ENCODE measurements at regions not wholly inside any gene's neighbourhood (a gene's known extent, or its start where the extent isn't known, plus 50 kb on each side); places are given as distances from the start of the nearest gene placed in this dataset.
"Not testable (repeated sequence)": the region's sequence is repeated elsewhere in the genome, so short reads cannot be mapped to it uniquely, and the experiment has no call there.

DNA sequence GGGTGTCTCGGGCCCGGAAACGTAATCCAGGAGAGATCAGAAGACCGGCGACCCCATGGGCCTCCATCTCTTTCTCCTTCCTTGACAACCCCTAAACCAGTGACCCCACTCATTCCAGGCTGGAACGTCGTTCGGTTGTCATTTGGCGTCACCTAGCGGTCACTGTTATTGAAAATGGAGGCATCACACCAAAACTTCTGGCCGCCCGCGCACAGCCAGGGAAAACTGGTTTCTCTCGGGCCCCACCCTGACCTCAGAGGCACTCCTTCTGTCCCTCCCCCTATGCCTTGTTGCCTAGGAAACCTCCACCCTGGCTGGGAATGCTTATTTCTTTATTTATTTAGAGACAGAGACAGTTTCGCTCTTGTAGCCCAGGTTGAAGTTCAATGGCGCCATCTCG, 2327.3 kb upstream of the TPTE start:
- not testable (repeated sequence) for DNase-seq (ENCODE audit: low read depth)

- not testable (repeated sequence) for DNase-seq (ENCODE audit: low read depth)
Observed at GRCh38 chr21:8197377-8198027, 2323.9 kb upstream of the TPTE start.

- DNase-seq (ENCODE audit: low read depth): not testable (repeated sequence)
Observed at GRCh38 chr21:8205094-8205891, 2316.1 kb upstream of the TPTE start.

DNA sequence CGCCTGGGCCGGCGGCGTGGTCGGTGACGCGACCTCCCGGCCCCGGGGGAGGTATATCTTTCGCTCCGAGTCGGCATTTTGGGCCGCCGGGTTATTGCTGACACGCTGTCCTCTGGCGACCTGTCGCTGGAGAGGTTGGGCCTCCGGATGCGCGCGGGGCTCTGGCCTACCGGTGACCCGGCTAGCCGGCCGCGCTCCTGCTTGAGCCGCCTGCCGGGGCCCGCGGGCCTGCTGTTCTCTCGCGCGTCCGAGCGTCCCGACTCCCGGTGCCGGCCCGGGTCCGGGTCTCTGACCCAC, 2315.5 kb upstream of the TPTE start:
- DNase-seq (ENCODE audit: low read depth): not testable (repeated sequence)

- peak; percentile 64 for DNase-seq (ENCODE audit: low read depth)
Observed at GRCh38 chr21:8212986-8213550, 2308.3 kb upstream of the TPTE start.

DNA sequence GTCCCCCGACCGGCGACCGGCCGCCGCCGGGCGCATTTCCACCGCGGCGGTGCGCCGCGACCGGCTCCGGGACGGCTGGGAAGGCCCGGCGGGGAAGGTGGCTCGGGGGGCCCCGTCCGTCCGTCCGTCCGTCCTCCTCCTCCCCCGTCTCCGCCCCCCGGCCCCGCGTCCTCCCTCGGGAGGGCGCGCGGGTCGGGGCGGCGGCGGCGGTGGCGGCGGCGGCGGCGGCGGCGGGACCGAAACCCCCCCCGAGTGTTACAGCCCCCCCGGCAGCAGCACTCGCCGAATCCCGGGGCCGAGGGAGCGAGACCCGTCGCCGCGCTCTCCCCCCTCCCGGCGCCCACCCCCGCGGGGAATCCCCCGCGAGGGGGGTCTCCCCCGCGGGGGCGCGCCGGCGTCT, 2306.8 kb upstream of the TPTE start:
- DNase-seq (ENCODE audit: low read depth): not testable (repeated sequence)

DNA sequence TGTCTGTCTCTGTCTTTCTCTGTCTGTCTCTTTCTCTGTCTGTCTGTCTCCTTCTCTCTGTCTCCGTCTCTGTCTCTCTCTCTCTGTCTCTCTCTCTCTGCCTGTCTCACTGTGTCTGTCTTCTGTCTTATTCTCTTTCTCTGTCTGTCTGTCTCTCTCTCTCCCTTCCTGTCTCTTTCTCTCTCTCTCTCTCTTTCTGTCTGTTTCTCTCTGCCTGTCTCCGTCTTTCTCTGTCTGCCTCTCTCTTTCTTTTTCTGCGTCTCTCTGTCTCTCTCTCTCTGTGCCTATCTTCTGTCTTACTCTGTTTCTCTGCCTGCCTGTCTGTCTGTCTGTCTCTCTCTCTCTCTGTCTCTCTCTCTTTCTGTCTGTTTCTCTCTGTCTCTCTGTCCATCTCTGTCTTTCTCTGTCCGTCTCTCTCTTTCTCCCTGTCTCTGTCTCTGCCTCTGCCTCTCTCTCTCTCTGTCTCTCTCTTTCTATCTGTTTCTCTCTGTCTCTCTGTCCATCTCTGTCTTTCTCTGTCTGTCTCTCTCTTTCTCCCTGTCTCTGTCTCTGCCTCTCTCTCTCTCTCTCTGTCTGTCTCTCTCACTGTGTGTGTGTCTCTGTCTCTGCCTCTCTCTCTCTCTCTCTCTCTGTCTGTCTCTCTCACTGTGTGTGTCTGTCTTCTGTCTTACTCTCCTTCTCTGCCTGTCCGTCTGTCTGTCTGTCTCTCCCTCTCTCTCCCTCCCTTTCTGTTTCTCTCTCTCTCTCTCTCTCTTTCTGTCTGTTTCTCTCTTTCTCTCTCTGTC, 2291.8 kb upstream of the TPTE start:
- not testable (repeated sequence) for DNase-seq (ENCODE audit: low read depth)

- DNase-seq (ENCODE audit: low read depth): not testable (repeated sequence)
Observed at GRCh38 chr21:8231252-8231651, 2290.1 kb upstream of the TPTE start.

- not testable (repeated sequence) for DNase-seq (ENCODE audit: low read depth)
Observed at GRCh38 chr21:8233000-8233399, 2288.4 kb upstream of the TPTE start.

- not testable (repeated sequence) for DNase-seq (ENCODE audit: low read depth)
Observed at GRCh38 chr21:8234059-8234458, 2287.3 kb upstream of the TPTE start.

- not testable (repeated sequence) for DNase-seq (ENCODE audit: low read depth)
Observed at GRCh38 chr21:8244723-8245641, 2276.4 kb upstream of the TPTE start.

GRCh38 chr21:8245642-8246402, 2275.6 kb upstream of the TPTE start:
- DNase-seq (ENCODE audit: low read depth): not testable (repeated sequence)

DNA sequence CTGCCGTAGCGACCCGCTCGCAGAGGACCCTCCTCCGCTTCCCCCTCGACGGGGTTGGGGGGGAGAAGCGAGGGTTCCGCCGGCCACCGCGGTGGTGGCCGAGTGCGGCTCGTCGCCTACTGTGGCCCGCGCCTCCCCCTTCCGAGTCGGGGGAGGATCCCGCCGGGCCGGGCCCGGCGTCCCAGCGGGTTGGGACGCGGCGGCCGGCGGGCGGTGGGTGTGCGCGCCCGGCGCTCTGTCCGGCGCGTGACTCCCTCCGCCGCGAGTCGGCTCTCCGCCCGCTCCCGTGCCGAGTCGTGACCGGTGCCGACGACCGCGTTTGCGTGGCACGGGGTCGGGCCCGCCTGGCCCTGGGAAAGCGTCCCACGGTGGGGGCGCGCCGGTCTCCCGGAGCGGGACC, 2269.7 kb upstream of the TPTE start:
- DNase-seq (ENCODE audit: low read depth): not testable (repeated sequence)

DNA sequence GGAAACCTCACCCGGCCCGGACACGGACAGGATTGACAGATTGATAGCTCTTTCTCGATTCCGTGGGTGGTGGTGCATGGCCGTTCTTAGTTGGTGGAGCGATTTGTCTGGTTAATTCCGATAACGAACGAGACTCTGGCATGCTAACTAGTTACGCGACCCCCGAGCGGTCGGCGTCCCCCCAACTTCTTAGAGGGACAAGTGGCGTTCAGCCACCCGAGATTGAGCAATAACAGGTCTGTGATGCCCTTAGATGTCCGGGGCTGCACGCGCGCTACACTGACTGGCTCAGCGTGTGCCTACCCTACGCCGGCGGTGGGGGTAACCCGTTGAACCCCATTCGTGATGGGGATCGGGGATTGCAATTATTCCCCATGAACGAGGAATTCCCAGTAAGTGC, 2266.3 kb upstream of the TPTE start:
- not testable (repeated sequence) for DNase-seq (ENCODE audit: low read depth)

DNA sequence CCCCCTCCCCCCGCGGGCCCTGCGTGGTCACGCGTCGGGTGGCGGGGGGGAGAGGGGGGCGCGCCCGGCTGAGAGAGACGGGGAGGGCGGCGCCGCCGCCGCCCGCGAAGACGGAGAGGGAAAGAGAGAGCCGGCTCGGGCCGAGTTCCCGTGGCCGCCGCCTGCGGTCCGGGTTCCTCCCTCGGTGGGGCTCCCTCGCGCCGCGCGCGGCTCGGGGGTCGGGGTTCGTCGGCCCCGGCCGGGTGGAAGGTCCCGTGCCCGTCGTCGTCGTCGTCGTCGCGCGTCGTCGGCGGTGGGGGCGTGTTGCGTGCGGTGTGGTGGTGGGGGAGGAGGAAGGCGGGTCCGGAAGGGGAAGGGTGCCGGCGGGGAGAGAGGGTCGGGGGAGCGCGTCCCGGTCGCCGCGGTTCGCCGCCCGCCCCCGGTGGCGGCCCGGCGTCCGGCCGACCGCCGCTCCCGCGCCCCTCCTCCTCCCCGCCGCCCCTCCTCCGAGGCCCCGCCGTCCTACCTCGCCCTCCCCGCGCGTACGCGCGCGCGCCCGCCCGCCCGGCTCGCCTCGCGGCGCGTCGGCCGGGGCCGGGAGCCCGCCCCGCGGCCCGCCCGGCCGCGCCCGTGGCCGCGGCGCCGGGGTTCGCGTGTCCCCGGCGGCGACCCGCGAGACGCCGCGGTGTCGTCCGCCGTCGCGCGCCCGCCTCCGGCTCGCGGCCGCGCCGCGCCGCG, 2264.1 kb upstream of the TPTE start:
- peak; percentile 10 for DNase-seq (ENCODE audit: low read depth)

GRCh38 chr21:8260065-8260627, 2261.2 kb upstream of the TPTE start:
- DNase-seq (ENCODE audit: low read depth): not testable (repeated sequence)
